ENCODE measurements at regions not wholly inside any gene's neighbourhood (a gene's known extent, or its start where the extent isn't known, plus 50 kb on each side); places are given as distances from the start of the nearest gene placed in this dataset.
A peak's percentile ranks its signal among the peaks of the same experiment; 100 is the strongest.

DNA sequence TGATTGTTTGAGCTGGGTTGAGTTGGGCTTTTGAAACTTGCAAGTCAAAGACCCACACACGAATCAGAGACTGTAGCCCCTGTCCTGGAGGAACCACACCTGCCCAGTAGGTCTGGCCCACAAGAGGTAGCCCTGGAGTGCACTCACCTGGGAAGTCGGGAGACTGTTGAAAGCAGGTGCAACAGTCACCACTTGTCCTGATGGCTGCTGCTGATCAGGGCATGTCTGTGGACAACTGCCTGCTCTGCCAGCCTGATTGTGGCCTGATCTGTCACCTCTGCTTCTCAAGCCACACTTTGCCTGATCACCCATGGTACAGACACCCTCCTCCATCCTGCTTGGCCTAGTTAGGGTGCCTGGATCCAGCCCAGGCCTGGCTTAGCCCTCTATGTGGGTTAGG, 105.0 kb upstream of the HAAO start:
- Mint-ChIP-seq H3K27ac (no peak overlapping the region), H3K36me3 (ENCODE audit: low read depth) (no peaks in the 10 kb centered on the region), H3K4me1 (no peaks in the 10 kb centered on the region), H3K27me3 (no peaks in the 10 kb centered on the region), H3K9me3 (no peaks in the 10 kb centered on the region), H3K4me3 (no peak overlapping the region)
- ATAC-seq (replicated peaks), result no peak

DNA sequence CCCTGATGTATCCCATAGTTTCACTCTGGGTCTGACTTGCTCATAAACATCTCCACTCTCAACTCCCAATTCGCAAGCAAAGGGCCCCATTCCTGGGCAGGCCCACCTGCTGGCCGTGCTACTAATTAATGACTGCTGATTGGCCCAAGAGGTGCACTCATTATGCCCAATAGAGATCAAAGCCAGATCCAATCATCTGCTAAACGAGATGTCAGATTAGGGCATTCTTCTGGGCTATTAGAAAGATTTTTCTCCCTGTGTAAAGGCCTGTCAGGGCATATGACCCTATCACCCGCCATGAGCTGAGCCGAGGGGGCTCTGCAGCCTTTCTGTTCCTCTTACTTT, 103.4 kb upstream of the HAAO start:
- H3K4me3 Mint-ChIP-seq, result no peak overlapping the region
- H3K9me3 Mint-ChIP-seq, result no peaks in the 10 kb centered on the region
- no peaks in the 10 kb centered on the region for H3K4me1 Mint-ChIP-seq
- H3K36me3 Mint-ChIP-seq (ENCODE audit: low read depth), result no peaks in the 10 kb centered on the region
- H3K27ac Mint-ChIP-seq, result no peak overlapping the region
- H3K27me3 Mint-ChIP-seq, result peaks cover 3% of the 10 kb centered on the region
- no peak for ATAC-seq (replicated peaks)

DNA sequence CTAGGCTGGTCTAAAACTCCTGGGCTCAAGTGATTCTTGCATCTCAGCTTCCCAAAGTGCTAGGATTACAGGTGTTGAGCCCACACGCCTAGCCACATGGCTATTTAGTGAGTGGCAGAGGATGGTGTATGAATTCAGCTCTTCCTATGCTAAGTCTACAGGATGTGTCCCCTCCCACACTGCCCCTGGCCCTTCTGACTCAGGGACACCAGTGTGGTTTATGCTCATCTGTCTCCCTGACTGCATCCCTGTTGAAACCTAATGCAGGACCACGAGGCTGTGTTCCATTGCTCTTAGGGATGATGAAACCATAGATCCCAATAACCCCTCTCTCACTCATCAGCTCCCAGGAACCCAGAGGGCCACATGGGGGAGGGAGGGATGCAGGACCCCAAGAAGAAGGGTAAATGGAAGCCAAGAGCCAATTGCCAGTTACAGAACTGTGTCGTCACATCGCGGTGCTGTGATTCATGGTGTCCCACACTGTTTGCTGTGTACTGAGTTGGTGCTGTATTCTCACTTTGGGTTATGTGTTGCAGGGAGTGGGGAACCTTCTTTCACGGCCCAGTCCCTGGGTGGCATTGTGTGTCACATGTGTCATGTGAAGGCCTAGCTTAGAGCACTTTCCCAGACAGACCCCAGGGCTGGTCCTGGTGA, 102.9 kb upstream of the HAAO start:
- no peaks in the 10 kb centered on the region for H3K4me1 Mint-ChIP-seq
- ATAC-seq (replicated peaks), result peak; percentile 57

DNA sequence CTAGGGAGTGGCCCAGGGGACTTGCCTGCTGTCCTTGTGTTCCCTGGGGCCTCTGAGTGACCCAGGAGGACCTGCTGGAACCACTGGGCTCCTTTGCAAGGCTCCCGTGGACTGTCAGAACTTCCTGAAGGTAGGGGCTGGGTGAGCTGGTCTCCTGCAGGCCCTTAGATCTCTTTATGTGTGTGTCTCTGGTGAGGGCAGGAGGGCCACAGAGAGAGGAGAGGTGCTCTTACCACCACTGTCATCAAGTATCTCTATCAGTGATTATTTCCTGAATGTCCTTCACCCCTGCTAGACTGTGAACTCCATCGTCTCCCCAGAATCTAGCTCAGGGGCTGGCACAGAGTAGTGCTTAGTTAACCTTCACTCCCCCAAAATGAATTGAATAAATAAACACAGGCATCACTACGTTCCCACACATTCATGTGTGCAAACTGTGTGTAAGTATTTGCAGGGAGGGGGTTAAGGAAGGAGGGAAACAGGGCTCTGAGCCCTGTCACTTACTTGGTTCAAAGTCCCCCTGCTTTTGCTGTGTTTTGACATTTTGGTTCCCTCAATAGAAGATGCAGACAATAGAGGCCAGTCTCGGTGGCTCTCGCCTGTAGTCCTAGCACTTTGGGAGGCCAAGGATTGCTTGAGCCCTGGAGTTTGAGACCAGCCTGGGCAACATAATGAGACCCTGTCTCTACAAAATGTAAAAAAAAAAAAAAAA, 100.8 kb upstream of the HAAO start:
- no peaks in the 10 kb centered on the region for H3K9me3 Mint-ChIP-seq
- H3K4me3 Mint-ChIP-seq, result no peak overlapping the region
- H3K36me3 Mint-ChIP-seq (ENCODE audit: low read depth), result no peaks in the 10 kb centered on the region
- no peak overlapping the region for H3K27ac Mint-ChIP-seq
- H3K27me3 Mint-ChIP-seq, result peaks cover 4% of the 10 kb centered on the region
- H3K4me1 Mint-ChIP-seq, result no peaks in the 10 kb centered on the region
- no peak for ATAC-seq (replicated peaks)

More for the DNA sequence above, 102.9 kb upstream of the HAAO start:
- Mint-ChIP-seq H3K36me3 (ENCODE audit: low read depth) (no peaks in the 10 kb centered on the region), H3K27ac (no peak overlapping the region), H3K9me3 (no peaks in the 10 kb centered on the region), H3K4me3 (no peak overlapping the region), H3K27me3 (peaks cover 4% of the 10 kb centered on the region)

DNA sequence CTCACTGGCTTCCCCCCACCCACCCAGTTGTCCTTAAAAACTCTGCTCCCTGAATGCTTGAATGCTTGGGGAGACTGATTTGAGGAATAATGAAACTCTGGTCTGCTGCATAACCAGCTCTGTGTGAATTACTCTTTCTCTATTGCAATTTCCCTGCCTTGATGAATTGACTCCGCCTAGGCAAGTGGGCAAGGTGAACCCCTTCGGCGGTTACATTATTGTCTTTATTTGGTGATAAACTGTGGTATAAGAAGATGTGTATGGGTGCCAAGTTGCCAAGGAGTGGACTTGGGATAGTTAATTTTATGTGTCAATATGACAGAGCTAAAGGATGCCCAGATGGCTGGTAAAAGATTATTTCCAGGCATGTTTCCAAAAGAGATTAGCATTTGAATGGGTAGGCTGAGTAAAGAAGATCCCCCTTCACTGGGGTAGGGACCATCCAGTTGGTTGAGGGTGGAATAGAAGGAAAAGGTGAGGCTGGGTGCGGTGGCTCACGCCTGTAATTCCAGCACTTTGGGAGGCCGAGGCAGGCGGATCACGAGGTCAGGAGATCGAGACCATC, 98.5 kb upstream of the HAAO start:
- no peaks in the 10 kb centered on the region for H3K4me1 Mint-ChIP-seq
- no peak for ATAC-seq (replicated peaks)
- H3K27ac Mint-ChIP-seq, result no peak overlapping the region
- H3K4me3 Mint-ChIP-seq, result no peak overlapping the region
- no peaks in the 10 kb centered on the region for H3K9me3 Mint-ChIP-seq
- H3K36me3 Mint-ChIP-seq (ENCODE audit: low read depth), result no peaks in the 10 kb centered on the region
- peaks cover 4% of the 10 kb centered on the region for H3K27me3 Mint-ChIP-seq

DNA sequence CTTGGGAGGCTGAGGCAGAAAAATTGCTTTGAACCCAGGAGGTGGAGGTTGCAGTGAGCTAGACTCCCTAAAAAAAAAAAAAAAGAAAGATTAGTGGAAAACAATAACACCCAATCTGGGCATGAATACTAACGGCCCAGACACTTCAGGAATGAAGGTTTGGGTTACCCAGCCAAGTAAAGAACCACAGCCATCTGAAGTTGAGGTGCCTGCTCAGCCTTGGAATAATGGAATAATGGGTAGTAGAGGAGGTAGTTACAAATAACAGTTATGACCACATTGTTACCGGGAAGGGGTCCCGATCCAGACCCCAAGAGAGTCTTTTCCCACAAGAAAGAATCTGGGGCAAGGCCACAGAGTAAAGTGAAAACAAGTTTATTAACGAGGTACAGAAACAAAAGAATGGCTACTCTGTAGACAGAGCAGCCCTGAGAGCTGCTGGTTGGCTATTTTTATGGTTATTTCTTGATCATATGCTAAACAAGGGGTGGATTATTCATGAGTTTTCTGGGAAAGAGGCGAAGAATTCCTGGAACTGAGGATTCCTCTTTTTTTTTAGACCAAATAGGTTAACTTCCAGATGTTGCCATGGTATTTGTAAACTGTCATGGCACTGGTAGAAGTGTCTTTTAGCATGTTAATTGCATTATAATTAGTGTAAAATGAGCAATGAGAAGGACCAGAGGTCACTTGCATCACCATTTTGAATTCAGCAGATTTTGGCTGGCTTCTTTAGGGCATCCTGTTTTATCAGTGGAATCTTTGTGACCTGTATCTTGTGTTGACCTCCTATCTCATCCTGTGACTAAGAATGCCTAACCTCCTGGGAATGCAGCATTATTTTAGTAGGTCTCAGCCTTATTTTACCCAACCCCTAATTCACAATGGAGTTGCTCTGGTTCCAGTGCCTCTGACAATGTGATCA, 96.2 kb upstream of the HAAO start:
- no peak overlapping the region for H3K27ac Mint-ChIP-seq
- H3K27me3 Mint-ChIP-seq, result peaks cover 4% of the 10 kb centered on the region
- no peak overlapping the region for H3K4me3 Mint-ChIP-seq
- no peaks in the 10 kb centered on the region for H3K9me3 Mint-ChIP-seq
- ATAC-seq (replicated peaks), result no peak
- H3K36me3 Mint-ChIP-seq (ENCODE audit: low read depth), result no peaks in the 10 kb centered on the region
- no peaks in the 10 kb centered on the region for H3K4me1 Mint-ChIP-seq

DNA sequence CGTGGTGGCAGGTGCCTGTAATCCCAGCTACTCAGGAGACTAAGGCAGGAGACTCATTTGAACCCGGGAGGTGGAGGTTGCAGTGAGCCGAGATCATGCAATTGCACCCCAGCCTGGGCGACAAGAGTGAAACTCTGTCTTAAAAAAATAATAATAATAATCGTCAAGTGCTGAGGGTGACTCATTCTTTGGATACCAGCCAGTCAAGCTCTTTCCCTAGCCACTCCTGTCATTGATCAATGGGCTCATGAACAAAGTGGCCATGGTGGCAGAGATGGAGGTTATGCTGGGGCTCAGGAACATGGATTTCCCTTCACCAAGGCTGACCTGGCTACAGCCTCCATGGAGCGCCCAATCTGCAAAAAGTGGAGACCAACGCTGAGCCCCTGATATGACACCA, 94.5 kb upstream of the HAAO start:
- H3K36me3 Mint-ChIP-seq (ENCODE audit: low read depth), result no peaks in the 10 kb centered on the region
- no peaks in the 10 kb centered on the region for H3K9me3 Mint-ChIP-seq
- no peak overlapping the region for H3K4me3 Mint-ChIP-seq
- no peak for ATAC-seq (replicated peaks)
- H3K27me3 Mint-ChIP-seq, result peaks cover 4% of the 10 kb centered on the region
- peaks cover 2% of the 10 kb centered on the region for H3K4me1 Mint-ChIP-seq
- no peak overlapping the region for H3K27ac Mint-ChIP-seq

DNA sequence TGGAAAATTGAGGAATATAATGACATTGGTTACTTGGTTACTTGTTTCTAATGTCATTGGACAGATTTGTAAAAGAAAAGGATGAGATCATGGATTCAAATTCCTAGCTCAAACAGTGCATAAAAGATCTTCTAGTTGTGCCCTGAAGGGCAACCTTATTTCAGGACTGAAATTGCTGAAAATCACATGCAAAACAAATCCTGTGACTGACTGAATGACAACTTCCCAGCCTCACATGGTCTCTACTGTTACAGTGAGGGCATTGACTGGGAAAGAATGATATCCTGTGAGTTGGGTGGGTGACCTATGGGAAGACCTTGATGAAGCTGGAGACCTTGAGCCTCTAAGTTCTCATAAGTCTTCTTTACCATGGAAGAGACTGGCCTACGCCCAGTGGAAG, 90.4 kb upstream of the HAAO start:
- no peak overlapping the region for H3K4me3 Mint-ChIP-seq
- H3K36me3 Mint-ChIP-seq (ENCODE audit: low read depth), result no peaks in the 10 kb centered on the region
- no peak overlapping the region for H3K27ac Mint-ChIP-seq
- H3K4me1 Mint-ChIP-seq, result peaks cover 13% of the 10 kb centered on the region
- no peaks in the 10 kb centered on the region for H3K27me3 Mint-ChIP-seq
- no peaks in the 10 kb centered on the region for H3K9me3 Mint-ChIP-seq
- ATAC-seq (replicated peaks), result no peak

DNA sequence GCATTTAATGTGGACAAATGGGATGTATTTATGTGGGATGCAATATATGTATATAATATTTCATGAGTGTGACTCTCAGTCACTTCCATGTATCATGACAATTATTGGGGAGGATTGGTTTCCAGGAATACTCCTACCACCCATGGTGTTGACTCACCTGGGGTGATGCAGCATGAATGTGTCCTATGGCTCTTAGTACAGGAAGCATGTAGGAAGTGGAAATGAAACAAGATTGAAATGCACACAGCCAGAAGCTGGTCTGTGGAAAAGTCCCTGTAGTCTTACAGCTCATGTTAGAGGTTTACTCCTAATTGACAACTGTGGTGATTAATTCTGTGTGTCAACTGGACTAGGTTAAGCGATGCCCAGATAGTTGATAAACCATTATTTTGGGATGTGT, 89.3 kb upstream of the HAAO start:
- no peaks in the 10 kb centered on the region for H3K9me3 Mint-ChIP-seq
- ATAC-seq (replicated peaks), result peak; percentile 84
- peak overlapping the region; percentile 75 for H3K27ac Mint-ChIP-seq
- H3K4me3 Mint-ChIP-seq, result peak overlapping the region; percentile 21
- H3K27me3 Mint-ChIP-seq, result no peaks in the 10 kb centered on the region
- peaks cover 13% of the 10 kb centered on the region for H3K4me1 Mint-ChIP-seq
- no peaks in the 10 kb centered on the region for H3K36me3 Mint-ChIP-seq (ENCODE audit: low read depth)

DNA sequence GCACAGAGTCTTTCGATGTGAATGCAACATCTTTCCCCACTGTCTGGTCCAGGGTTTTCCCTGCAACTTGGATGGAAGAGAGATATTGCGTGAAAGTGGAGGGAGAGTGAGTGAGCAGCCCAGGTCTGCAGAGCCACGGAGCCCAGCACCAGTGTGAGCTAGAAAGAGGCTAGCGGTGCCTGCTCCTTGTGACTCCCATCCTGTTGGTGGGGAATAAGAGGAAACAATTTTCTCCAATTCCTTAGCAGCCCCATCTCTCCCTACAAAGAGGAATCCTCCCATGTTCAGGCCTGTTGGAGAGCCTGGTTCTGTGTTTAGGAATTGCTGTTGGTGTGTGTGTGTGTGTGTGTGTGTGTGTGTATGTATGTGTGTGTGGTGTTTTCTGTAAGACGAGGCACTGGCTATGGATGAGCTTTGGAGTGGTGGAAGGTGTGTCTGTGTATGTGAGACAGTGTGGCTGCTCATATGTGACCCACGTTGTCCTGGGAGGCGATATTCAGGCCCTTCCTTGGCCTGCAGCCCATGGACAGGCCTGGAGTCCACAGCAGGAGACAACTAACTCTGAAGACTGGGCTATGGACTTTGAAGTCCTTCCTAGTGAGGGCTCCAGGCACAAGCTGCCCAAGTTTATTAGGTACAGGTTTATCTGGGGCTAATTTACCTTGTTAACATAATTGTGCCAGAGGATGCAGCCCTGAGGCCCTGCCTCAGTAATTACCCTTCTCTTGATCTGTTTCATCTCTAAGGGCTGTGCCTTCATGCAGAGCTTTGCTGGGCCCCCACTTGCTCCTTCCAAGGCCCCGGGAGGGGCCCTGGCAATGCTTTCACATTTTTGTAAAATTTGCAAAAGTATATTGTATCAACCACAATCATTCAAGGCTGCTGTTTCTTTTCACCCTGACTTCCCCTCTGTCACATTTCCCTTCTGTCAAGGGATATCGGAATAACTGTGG, 88.6 kb upstream of the HAAO start:
- H3K9me3 Mint-ChIP-seq, result no peaks in the 10 kb centered on the region
- no peak overlapping the region for H3K4me3 Mint-ChIP-seq
- H3K27me3 Mint-ChIP-seq, result no peaks in the 10 kb centered on the region
- ATAC-seq (replicated peaks), result no peak
- no peaks in the 10 kb centered on the region for H3K36me3 Mint-ChIP-seq (ENCODE audit: low read depth)
- H3K27ac Mint-ChIP-seq, result peak overlapping the region; percentile 75
- H3K4me1 Mint-ChIP-seq, result peaks cover 13% of the 10 kb centered on the region

DNA sequence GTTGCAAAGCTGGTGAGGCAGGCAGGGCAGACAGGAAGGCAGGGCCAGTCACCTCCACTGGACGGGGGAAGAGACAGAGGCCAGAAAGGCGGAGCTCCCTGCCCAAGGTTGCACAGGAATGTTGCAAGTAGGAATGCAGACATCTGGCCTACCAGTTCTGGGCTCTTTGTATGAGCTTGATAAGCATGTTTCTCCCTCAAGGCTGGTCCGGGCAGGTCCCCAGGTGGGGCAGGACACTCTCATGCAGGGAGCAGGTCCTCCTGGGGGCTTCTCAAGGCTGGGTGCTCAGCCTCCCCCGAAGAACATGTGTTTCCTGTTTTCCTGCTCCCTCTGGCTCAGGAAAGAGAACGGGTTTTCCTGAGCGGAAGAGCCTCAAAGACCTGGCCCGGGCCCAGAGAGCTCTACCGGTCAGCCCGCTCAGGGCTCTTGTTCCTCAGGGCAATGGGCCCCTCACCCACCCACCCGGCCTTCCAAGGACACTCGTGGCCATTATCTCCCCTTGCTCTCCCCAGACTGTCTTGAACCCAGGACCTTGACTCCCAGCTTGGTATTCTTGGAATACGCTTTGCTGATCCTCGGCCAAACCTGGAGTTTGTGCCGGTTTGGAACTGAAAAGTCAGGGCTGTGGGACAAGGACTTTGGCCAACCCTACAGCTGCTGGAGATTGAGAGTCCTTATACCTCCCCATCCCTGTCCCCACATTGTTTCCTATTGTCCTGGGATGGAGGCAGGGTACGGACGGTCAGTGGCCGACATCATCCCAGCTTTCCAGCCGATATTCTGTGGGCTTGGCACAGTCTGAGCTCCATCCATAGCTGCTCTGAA, 87.7 kb upstream of the HAAO start:
- no peaks in the 10 kb centered on the region for H3K9me3 Mint-ChIP-seq
- no peak overlapping the region for H3K27ac Mint-ChIP-seq
- H3K4me3 Mint-ChIP-seq, result no peak overlapping the region
- H3K27me3 Mint-ChIP-seq, result no peaks in the 10 kb centered on the region
- no peaks in the 10 kb centered on the region for H3K36me3 Mint-ChIP-seq (ENCODE audit: low read depth)
- peaks cover 13% of the 10 kb centered on the region for H3K4me1 Mint-ChIP-seq
- ATAC-seq (replicated peaks), result no peak

DNA sequence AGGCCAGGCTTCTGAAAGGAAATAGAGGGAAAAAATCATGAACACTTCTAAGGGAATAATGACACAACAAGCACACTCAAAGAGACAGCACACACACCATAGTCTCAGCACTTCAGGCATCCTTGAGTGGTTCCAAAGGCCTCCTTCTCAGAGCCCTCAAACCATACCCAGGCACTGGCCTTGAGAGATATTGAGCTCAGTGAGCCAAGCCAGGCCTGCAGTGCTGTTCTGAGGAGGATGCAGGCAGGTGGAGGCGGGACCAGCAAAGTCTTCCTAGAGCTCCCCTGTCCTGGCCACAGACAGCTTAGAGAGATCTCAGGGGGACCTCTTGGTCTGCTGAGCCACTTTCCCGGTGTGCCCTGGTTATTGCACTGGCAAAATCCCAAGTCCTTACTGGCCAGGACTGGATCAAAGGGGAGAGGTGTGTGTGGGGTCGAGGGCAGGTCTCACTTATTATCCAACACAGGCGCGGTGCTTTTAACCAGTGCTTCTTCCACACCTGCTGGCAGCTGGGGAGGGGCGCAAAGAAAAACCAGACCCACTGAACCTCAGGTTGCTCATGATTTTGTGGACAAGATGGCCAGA, 86.8 kb upstream of the HAAO start:
- peaks cover 13% of the 10 kb centered on the region for H3K4me1 Mint-ChIP-seq
- no peaks in the 10 kb centered on the region for H3K36me3 Mint-ChIP-seq (ENCODE audit: low read depth)
- H3K9me3 Mint-ChIP-seq, result no peaks in the 10 kb centered on the region
- peak overlapping the region; percentile 58 for H3K27ac Mint-ChIP-seq
- no peak overlapping the region for H3K4me3 Mint-ChIP-seq
- ATAC-seq (replicated peaks), result no peak
- no peaks in the 10 kb centered on the region for H3K27me3 Mint-ChIP-seq

DNA sequence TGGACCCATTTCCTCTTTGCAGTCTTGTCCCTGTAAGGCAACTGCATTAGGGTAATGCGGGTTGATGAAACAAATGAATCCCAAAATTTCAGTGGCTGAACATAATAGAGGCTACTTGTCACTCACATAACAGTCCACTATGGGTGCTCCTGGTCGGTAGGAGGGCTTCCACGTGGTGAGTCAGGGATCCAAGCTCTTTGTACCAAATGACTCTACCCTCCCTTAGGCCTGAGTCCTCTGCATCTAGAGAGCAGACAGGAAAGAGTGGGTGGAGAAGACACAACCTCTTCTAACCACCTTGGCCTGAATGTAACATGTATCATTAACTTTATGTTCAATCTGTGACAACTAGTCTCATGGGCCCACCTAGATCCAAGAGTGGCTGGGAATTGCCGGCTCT, 86.2 kb upstream of the HAAO start:
- Mint-ChIP-seq H3K4me3 (no peak overlapping the region), H3K4me1 (peaks cover 13% of the 10 kb centered on the region), H3K9me3 (no peaks in the 10 kb centered on the region), H3K36me3 (ENCODE audit: low read depth) (no peaks in the 10 kb centered on the region), H3K27ac (peak overlapping the region; percentile 58), H3K27me3 (no peaks in the 10 kb centered on the region)
- ATAC-seq (replicated peaks), result peak; percentile 87

Measured in activated T-helper 17 cell treated with anti-CD3 and anti-CD28 coated beads, Interleukin-2, amount 50 U/mL, for 72 hours (primary cell).